ENCODE measurements at regions not wholly inside any gene's neighbourhood (a gene's known extent, or its start where the extent isn't known, plus 50 kb on each side); places are given as distances from the start of the nearest gene placed in this dataset.

- Histone ChIP-seq H3K36me3 (ENCODE audit: insufficient read depth, low read length) (no peaks in the 10 kb centered on the region), H3K27me3 (ENCODE audit: insufficient read depth, low read length) (no peaks in the 10 kb centered on the region)
- no peak for DNase-seq (ENCODE audit: insufficient read length, low spot score, missing footprints)
Observed at GRCh38 chr13:80685942-80686341, 345.0 kb upstream of the SPRY2 start.

GRCh38 chr13:80684217-80684991 is 343.5 kb upstream of the SPRY2 start:
- H3K9me3 ChIP-seq (ENCODE audit: low read depth, low read length) = no peaks in the 10 kb centered on the region
- no peak overlapping the region for H3K27ac ChIP-seq (ENCODE audit: low read depth, low read length)
- TF ChIP-seq CTCF (IDR thresholded peaks at IDR 0.05; ENCODE audit: extremely low read depth, low read depth, low read length) = no peak
- H3K27me3 ChIP-seq (ENCODE audit: insufficient read depth, low read length) = no peaks in the 10 kb centered on the region
- H2AFZ ChIP-seq (ENCODE audit: low read length) = no peak overlapping the region
- DNase-seq (ENCODE audit: insufficient read length, low spot score, missing footprints) = no peak
- no peaks in the 10 kb centered on the region for H4K20me1 ChIP-seq (ENCODE audit: insufficient read depth, low read length)
- H3K4me1 ChIP-seq (ENCODE audit: insufficient read depth, low read length) = no peaks in the 10 kb centered on the region
- no peaks in the 10 kb centered on the region for H3K79me2 ChIP-seq (ENCODE audit: insufficient read depth, low read length)
- no peaks in the 10 kb centered on the region for H3K36me3 ChIP-seq (ENCODE audit: insufficient read depth, low read length)
- H3K4me3 ChIP-seq (ENCODE audit: insufficient read depth, low read length) = no peak overlapping the region
- H3K4me2 ChIP-seq (ENCODE audit: insufficient read depth, low read length) = no peak overlapping the region

More at GRCh38 chr13:80685942-80686341, 345.0 kb upstream of the SPRY2 start:
- no peaks in the 10 kb centered on the region for H3K79me2 ChIP-seq (ENCODE audit: insufficient read depth, low read length)
- no peaks in the 10 kb centered on the region for H4K20me1 ChIP-seq (ENCODE audit: insufficient read depth, low read length)
- TF ChIP-seq CTCF (IDR thresholded peaks at IDR 0.05; ENCODE audit: extremely low read depth, low read depth, low read length) = no peak
- no peak overlapping the region for H3K4me3 ChIP-seq (ENCODE audit: insufficient read depth, low read length)
- no peak overlapping the region for H3K4me2 ChIP-seq (ENCODE audit: insufficient read depth, low read length)
- H3K27ac ChIP-seq (ENCODE audit: low read depth, low read length) = no peak overlapping the region
- H2AFZ ChIP-seq (ENCODE audit: low read length) = no peak overlapping the region
- H3K4me1 ChIP-seq (ENCODE audit: insufficient read depth, low read length) = no peaks in the 10 kb centered on the region
- H3K9me3 ChIP-seq (ENCODE audit: low read depth, low read length) = no peaks in the 10 kb centered on the region

- no peaks in the 10 kb centered on the region for H4K20me1 ChIP-seq (ENCODE audit: insufficient read depth, low read length)
- no peak for TF ChIP-seq CTCF (IDR thresholded peaks at IDR 0.05; ENCODE audit: extremely low read depth, low read depth, low read length)
- no peaks in the 10 kb centered on the region for H3K36me3 ChIP-seq (ENCODE audit: insufficient read depth, low read length)
- no peaks in the 10 kb centered on the region for H3K9me3 ChIP-seq (ENCODE audit: low read depth, low read length)
- no peak overlapping the region for H3K4me3 ChIP-seq (ENCODE audit: insufficient read depth, low read length)
- H3K4me1 ChIP-seq (ENCODE audit: insufficient read depth, low read length) = no peaks in the 10 kb centered on the region
- no peak overlapping the region for H3K4me2 ChIP-seq (ENCODE audit: insufficient read depth, low read length)
- no peaks in the 10 kb centered on the region for H3K27me3 ChIP-seq (ENCODE audit: insufficient read depth, low read length)
- no peak overlapping the region for H3K27ac ChIP-seq (ENCODE audit: low read depth, low read length)
- H2AFZ ChIP-seq (ENCODE audit: low read length) = no peak overlapping the region
- no peaks in the 10 kb centered on the region for H3K79me2 ChIP-seq (ENCODE audit: insufficient read depth, low read length)
- DNase-seq (ENCODE audit: insufficient read length, low spot score, missing footprints) = no peak
Observed at GRCh38 chr13:80680786-80681366, 339.9 kb upstream of the SPRY2 start.

GRCh38 chr13:80679423-80679822 is 338.5 kb upstream of the SPRY2 start:
- no peaks in the 10 kb centered on the region for H3K79me2 ChIP-seq (ENCODE audit: insufficient read depth, low read length)
- H3K4me2 ChIP-seq (ENCODE audit: insufficient read depth, low read length) = no peak overlapping the region
- no peak for DNase-seq (ENCODE audit: insufficient read length, low spot score, missing footprints)
- no peak overlapping the region for H3K27ac ChIP-seq (ENCODE audit: low read depth, low read length)
- no peak for TF ChIP-seq CTCF (IDR thresholded peaks at IDR 0.05; ENCODE audit: extremely low read depth, low read depth, low read length)
- no peaks in the 10 kb centered on the region for H3K27me3 ChIP-seq (ENCODE audit: insufficient read depth, low read length)
- H4K20me1 ChIP-seq (ENCODE audit: insufficient read depth, low read length) = no peaks in the 10 kb centered on the region
- no peaks in the 10 kb centered on the region for H3K36me3 ChIP-seq (ENCODE audit: insufficient read depth, low read length)
- no peak overlapping the region for H2AFZ ChIP-seq (ENCODE audit: low read length)
- H3K4me1 ChIP-seq (ENCODE audit: insufficient read depth, low read length) = no peaks in the 10 kb centered on the region
- no peak overlapping the region for H3K4me3 ChIP-seq (ENCODE audit: insufficient read depth, low read length)
- no peaks in the 10 kb centered on the region for H3K9me3 ChIP-seq (ENCODE audit: low read depth, low read length)

All from osteoblast (primary cell).